NCI-H2029 (cell line): ENCODE measurements at regions not wholly inside any gene's neighbourhood (a gene's known extent, or its start where the extent isn't known, plus 50 kb on each side); places are given as distances from the start of the nearest gene placed in this dataset.
"Not testable (repeated sequence)": the region's sequence is repeated elsewhere in the genome, so short reads cannot be mapped to it uniquely, and the experiment has no call there.

Experiments used
- DNase-seq: peaks from one replicate; lab custom pipeline; 2025; lab: John Stamatoyannopoulos, UW

DNA sequence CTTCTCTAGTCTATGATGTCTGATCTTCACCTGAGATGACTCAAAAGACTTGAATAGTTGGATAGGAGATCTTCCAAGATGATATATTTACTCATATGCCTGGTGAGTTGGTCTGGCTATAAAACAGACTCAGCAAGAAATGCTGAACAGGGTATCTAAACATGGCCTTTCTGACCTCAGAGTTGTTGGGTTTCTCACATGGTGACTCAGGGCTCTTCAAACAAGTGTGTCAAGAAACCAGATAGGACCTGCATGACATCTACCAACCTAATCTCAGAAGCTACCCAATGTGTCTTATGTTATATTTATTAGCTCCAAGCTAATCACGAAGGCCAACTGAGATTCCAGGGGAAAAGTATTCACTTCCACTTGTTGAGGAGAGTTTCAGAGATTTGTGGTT is 1477.3 kb downstream of the CDH8 start:
- no peak for DNase-seq

DNA sequence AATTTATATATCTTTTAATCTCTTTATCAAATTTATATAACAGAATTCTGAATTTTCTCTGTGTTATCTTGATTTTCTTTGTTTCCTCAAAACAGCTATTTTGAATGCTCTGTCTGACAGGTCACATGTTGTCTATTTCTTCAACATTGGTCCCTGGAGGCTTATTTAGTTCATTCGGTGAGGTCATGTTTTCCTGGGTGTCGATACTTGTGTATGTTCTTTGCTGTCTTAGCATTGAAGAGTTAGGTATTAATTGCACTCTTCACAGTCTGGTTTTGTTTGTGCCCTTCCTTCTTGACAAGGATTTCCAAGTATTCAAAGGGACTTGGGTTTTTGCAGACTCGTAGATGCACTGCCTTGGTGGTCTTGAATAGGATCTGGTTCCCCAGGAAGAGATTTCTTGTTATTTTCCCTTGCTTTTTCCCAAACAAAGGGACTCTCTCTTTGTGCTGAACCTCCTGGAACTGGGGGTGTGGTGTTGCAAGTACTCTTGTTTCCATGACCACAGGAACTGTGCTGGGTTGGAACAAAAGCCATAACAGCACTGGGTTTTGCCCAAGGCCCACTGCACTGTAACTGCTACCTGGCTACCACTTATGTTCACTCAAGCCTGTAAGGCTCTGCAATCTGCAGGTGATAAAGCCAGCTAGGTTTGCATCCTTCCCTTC is 1483.0 kb downstream of the CDH8 start:
- DNase-seq = no peak

DNA sequence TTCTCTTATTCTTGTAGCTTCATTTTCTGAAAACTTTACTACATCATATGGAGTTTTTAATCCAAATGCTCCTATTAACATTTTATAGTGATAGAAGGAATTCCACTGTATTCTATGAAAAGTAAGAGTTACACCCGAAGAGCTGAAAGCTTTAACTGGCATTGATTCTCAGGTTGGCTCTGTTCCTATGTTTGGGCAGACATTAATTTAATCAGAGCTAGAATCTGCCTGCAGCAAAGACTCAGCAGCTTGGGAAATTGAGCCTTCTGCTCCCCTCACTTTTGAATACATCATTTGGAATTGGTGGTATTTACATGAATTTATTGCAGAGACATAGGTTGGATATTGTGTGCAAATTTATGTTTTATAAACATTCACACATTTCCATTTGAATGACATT is 1494.7 kb downstream of the CDH8 start:
- no peak for DNase-seq

DNA sequence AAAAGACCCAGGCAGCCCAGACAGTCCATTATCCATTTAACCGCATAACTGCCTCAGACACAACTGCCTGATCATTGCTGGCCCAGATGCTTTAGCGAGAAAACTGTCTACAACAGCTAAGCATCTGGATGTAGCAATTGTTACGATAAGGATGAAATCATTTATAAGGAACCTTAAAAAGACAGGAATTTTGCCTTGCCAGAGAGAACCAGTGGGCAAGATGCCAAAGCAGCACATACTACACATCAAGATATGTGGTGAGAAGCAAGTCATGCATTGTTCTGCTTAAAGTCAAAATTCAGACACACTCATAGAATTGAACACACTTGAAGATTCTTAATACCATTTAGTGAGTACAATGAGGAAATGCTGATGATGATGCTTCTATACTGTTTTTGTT is 1525.3 kb downstream of the CDH8 start:
- no peak for DNase-seq

DNA sequence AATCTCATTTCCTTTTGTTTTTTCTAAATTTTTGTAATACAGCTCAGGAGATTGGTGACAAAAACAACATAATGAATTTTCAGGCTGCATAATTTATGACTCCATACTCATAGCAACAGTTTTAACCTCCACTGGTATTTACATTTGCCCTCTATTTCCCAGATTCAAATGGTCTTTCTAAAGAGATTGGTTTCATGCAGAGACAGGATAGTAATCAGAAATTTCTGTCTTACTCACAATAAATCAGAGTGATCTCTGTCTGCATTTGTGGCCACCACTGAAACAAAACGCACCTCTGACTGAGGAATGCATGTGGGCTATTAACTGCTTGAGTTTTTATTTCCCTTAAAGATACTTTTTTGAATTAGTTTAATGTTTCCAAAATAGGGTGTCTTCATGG is 1526.0 kb downstream of the CDH8 start:
- no peak for DNase-seq

DNA sequence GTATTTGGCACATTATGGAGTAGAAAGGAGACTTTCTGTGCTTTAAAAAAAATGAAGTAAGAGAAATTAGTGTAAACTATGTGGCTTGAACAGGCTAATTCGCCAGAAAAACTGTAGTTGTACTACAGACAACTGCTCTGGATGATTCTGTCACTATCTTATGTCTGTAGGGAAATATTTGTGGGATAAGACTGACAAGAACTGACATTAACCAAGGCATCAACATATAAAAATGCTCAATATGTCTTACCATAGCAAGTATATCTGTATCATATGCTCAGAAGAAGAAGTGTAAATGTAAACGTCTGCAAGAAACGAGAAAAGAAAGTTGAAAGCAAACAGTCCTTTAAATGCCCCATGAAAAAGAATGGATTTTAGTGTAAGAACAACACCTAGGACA is 1545.0 kb downstream of the CDH8 start:
- DNase-seq = no peak

DNA sequence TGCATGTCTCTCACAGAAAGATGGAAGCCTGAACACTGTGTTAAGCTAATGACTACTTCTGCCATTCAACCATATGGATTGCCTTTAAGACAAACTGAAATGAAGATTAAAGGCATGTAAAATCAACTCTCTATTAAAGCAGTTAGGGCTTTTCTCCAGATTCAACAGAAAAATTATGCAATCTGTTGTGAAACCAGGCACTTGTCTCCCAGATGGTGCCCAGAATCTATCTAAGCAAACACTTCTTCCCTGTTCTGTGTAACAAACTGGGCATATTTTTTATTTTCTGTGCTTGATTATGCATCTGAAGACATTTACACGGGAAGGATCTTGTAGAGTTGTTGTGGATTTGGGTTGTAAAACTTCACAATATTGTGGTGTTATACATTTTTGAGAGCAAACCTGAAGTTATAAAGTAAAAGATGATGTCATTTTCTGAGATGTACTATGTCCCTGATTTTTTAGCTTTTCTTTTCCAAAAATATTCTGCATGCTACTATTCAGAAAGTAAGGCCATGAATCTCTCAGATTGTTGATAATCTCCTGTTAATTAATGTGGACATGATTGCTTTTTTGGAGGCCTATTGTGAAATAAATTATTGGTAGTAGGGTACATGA is 1550.3 kb downstream of the CDH8 start:
- no peak for DNase-seq

DNA sequence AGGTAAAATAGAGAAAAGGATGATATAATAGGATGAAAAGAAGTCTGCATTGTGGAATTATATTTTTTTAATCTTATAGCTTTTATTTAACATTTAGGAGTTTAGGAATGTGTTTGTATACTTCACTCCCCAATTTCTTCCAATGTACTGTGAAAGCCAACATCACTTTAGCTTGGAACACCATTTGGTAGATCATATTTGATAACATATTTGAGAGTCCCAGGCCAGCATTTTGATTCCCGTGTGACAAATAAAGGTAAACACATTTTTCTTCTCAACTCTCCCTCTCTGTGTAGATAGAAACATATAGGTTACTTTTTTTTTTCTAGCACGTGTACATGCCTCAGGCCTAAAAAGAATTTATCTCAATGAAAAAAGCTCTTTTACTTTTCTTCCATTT is 1551.3 kb downstream of the CDH8 start:
- no peak for DNase-seq

DNA sequence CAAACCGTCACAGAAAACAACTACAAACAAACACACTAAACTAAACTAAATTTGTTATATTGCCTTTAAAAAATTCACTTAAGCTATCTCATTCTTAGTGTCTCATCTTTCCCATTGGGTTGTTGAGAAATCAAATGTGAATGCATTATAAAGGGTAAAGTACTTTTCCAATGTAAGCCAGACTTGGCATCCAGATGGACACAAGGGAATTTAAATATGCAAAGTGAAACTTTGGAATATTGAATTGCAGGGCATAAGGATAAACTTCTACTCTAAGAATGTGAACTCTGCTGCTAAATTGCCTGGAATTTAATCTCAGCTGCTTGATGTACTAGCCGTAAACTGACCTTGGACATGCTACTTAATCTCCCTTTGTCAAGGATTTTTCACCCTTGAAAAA is 1554.6 kb downstream of the CDH8 start:
- DNase-seq = no peak

DNA sequence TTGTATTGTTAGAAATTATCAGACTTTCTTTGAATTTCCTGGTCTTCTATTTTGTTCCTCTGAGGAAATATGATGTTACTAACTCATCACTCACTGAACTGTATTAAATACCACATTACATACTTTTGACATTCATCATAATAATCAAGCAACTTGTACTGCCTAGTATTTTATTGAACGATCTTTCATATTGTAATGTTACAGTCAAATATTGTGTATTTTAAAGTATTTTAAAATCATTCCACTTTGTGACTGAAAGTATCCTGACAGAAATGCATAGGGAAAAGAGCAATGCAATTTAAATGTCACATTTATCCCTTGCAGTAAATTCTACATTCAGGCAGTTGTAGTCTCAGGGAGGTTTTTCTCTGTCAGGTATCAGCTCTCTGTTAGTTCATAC is 1557.4 kb downstream of the CDH8 start:
- no peak for DNase-seq

DNA sequence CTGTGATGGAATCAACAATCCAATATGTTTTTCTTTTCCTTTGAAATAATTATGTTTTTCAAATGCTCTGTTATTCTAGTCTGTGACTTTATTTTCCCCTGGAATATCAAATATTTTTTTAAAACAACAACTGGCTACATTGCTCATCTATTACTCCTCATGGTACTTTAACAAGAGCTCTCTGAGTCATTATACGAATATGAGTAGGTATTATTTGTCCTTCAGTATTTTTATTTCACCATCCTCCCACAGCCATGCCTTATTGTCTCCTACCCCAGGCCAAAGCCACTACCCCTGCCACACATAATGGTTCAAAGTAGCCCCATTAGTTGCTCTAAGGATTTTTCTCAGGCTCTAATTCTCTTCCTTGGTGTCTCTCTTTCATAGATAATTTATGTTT is 1572.3 kb downstream of the CDH8 start:
- no peak for DNase-seq

DNA sequence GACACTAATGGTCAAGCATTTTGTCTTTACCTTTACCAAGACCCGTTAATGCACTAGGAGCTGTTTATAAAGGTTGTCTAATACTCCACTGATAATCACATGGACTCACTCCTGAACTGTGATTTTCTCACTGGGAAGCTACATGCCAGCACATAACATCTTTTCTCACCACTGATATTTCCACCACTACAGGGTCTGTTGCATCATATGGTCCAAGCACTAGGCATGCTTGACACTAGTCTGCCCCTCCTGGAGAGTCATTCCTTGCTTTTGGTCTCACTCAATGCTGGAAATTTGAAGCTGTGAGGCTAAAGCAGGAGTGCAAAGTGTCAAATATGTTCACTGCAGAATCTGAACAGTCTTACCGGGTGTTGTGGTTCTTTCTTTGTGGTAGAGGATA is 1576.8 kb downstream of the CDH8 start:
- no peak for DNase-seq

DNA sequence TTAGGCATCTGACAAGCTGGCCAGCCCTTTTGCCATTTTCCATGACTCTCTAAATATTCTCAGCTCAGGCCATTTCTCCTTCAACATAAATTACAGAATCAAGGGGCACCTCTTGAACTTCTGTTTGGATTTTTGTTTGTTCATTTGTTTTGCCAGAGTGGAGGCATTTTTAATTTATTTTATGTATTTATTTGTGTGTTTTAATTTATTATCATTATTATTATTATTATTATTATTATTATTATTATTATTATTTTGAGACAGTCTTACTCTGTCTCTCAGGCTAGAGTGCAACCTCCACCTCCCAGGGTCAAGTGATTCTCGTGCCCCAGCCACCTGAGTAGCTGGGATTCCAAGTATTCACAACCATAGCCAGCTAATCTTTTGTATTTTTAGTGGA is 1578.0 kb downstream of the CDH8 start:
- no peak for DNase-seq

DNA sequence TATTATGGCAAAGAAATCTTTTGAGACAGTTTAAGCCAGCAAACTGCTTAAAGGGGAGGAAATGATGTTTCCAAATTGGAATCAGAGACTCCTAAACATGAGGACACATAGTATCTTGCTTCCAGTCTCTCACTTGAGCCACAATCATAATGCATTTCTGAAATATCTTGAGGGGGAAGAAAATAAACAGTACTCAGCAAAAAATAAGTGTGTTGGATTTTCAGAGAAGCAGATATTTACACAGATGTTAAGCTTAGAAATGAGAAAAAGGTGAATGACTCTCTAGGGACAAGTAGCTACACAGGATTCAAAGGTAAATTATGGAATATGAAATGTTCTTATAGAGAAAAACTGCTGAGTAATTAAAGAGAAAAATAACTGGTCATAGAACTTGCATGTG is 1583.6 kb downstream of the CDH8 start:
- no peak for DNase-seq

DNA sequence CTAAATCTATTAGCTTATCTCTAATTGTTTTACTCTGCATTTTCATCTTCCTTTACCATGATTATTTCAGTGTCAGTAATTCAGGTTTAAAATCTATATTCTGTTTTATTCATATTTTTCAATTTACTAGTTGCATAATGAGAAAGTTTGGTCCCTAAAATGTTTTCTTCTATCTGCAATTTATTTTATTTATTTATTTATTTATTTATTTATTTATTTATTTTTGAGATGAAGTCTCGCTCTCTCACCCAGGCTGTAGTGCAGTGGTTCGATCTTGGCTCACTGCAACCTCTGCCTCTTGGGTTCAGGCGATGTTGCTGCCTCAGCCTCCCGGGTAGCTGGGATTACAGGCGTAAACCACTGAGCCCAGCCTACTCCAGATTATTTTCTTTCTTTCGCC is 1597.3 kb downstream of the CDH8 start:
- DNase-seq = no peak

DNA sequence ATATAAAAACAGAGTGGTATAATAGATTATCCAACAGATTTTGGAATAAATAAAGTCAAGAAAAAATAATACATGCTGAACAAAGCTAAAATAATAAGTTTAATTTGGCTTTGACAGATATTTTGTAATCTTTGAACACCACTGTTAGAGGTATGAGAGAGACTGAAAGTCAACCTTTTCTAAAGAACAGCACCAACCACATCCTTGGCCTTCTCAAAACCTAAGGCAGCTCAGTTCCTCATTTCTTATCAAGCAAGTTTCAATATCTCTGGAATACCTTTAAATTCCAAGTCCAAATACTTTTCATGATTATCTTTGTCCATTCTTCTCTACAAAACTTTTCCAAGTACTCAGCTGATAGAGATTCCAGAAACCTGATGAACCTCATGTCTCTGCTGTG is 1603.8 kb downstream of the CDH8 start:
- DNase-seq = no peak

DNA sequence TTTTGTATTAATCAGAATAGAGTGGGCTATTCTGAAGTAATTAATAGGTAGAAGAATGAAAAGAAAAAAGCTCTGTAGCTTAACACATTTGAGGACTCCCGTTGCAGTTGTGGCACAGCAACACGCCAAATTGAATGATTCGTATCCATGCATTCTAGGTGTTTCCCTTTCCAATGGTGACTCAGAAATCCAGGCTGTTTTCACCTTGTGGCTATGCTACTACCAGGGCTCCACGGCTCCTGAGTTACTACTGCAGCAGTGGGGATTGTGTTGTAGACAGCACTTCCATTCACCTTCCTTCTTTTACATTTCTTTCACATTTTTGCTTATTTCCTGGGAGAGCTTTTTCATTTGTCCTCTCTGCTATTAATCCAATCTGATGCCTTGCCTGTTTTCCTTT is 1616.4 kb downstream of the CDH8 start:
- no peak for DNase-seq

DNA sequence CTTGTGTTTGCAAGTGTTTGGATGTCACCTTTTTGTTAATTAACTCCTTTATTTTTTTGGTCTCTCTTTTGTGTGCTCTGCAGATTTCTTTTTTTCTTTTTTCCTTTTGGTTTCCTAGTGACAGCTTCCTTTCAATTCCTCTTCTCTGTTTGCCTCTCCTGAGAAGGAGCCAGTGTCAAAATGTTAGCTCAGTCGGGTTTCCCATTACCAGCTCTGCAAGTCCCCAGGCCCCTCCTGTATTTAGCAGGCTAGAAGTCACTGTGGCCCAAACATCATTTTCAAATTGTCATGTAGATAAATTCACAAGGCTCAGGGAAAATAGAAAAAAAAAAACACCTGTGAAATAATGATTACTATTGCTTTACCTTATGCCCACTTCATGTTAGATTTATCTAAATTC is 1621.6 kb downstream of the CDH8 start:
- no peak for DNase-seq

DNA sequence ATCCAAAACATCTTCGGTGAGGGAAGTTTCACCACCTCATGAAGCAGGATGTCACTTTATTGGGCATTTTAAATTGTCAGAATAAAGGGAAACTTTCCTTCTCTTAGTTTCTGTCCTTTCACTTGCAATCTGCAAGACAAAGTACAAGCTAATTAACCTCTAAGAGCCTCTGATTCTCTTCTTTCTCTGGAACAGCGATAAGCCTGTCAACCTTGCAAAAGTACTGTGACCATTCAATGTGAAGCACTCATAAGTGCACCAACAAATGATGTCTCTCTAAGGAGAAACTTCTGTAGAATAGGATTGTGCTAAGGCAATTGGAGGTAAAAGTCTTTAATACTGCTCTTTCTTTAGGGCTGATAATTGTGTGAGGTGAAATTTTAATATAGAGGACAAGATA is 1622.3 kb downstream of the CDH8 start:
- DNase-seq = no peak

DNA sequence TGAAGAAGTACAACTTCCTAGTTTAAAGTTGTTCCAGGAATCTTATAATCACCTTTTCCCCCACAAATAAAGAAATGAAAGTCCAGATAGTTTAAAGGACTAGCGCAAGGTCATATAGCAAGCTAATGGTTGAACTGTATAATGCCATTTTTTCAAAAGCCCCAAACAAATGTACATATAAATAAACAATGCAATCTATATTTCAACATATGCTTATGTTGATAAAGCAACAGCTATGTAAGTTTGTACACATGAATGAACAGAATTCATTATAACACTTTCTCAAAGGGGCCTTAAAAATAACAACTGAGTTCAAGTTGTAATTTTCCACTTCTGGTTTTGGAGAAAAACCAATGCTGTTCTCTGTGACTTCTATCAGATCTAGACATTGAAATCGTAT is 1628.6 kb downstream of the CDH8 start:
- no peak for DNase-seq

DNA sequence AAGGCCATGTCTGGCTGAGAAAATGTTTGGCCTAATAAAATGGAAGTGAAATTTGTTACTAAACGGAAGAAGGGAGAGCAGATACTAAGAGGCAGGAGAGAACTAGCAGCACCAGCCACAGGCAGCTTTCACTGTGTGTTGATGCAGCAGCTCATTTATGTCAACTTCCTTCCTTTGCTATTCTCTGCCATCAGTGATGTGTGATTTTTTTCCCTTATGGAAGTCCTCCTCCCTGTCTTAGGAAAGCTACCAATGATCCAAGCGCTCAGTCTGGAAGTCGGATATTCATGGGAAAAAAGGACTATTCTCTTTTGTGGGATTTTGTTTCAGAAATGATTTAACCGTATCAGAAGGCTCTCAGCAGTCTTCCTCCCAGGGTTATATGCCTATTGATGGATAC is 1629.2 kb downstream of the CDH8 start:
- DNase-seq = no peak

DNA sequence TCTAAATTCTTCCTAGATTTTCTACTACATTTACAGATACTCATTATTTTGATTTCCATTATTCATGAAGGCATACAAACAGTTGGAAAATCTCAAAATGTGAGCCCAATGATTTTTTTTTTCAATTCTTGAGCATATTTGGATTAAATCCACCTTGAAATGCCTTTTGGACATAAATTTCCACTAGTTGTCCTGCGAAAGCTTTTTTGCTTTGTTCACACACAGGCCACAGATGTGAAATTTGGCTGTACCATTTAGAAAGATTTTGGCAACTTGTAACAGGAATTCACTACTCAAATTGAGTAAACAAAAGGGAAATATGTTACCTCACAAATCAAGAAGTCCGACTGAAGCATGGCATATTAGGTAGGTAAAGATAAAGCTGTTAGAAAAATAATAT is 1631.0 kb downstream of the CDH8 start:
- no peak for DNase-seq

DNA sequence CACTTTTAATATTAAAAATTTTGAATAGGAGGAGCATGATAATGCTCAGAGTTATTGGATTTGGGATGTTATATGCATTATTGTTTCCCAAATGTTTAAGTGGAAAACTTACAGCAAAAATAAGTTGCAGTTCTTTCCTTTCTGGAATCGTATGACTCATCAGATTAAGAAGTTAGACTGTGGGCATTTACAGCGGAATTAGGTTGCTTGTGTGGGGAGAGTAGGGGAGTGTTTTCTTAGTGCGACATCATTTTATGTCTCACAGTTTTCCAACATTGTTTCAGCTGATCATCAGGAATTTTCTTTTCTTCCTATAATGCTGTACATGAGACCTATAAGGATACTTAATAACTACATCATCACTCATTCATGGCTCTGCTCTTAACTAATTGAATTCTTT is 1631.8 kb downstream of the CDH8 start:
- no peak for DNase-seq

DNA sequence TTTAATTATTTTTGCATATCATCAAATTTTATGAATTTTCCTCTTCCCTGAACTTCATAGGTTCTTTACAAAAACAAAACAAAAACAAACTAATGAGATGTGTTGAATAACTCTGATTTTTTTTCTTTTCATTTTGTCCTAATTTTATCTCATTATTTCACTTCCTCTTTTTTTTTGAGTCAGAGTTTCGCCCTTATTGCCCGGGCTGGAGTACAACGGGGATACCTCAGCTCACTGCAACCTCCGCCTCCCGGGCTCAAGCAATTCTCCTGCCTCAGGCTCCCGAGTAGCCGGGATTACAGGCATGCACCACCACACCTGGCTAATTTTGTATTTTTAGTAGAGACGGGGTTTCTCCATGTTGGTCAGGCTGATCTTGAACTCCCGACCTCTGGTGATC is 1633.3 kb downstream of the CDH8 start:
- not testable (repeated sequence) for DNase-seq
